ENCODE measurements at regions not wholly inside any gene's neighbourhood (a gene's known extent, or its start where the extent isn't known, plus 50 kb on each side); places are given as distances from the start of the nearest gene placed in this dataset.

GRCh38 chr1:83606416-83606955, 392.4 kb downstream of the TTLL7 start:
- no peak for TF ChIP-seq CTCF (IDR thresholded peaks at IDR 0.05)
- no peak for TF ChIP-seq POLR2A (IDR thresholded peaks at IDR 0.05)
- no peak for TF ChIP-seq POLR2AphosphoS5 (IDR thresholded peaks at IDR 0.05)

Measured in upper lobe of left lung (tissue), 4 donors.